ENCODE measurements at regions not wholly inside any gene's neighbourhood (a gene's known extent, or its start where the extent isn't known, plus 50 kb on each side); places are given as distances from the start of the nearest gene placed in this dataset.

DNA sequence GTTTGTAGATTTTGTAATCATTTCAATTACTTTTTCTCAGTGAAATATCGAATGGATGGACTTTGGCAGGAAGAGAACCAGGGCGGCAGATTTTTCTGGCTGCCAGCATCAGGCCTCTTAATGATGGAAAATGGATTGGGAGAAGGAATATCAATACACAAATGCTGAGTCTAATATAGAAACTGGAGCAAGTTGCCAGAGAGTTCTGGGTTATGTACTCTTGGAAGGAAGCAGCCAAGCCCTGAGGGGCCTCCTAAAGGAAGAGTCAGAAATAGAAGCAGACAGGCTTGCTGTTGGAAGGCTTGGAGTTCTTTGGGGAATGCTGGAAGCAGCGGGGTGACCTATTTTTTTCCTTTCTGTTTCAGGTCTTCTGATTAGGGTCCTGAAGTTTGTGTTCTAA is 428.6 kb downstream of the DMAC1 start:
- no peak for TF ChIP-seq EP300 (IDR thresholded peaks at IDR 0.05; ENCODE audit: low read depth)
- no peak for TF ChIP-seq POLR2AphosphoS5 (IDR thresholded peaks at IDR 0.05)
- no peak for TF ChIP-seq POLR2A (IDR thresholded peaks at IDR 0.05)
- TF ChIP-seq, protein P1, sequence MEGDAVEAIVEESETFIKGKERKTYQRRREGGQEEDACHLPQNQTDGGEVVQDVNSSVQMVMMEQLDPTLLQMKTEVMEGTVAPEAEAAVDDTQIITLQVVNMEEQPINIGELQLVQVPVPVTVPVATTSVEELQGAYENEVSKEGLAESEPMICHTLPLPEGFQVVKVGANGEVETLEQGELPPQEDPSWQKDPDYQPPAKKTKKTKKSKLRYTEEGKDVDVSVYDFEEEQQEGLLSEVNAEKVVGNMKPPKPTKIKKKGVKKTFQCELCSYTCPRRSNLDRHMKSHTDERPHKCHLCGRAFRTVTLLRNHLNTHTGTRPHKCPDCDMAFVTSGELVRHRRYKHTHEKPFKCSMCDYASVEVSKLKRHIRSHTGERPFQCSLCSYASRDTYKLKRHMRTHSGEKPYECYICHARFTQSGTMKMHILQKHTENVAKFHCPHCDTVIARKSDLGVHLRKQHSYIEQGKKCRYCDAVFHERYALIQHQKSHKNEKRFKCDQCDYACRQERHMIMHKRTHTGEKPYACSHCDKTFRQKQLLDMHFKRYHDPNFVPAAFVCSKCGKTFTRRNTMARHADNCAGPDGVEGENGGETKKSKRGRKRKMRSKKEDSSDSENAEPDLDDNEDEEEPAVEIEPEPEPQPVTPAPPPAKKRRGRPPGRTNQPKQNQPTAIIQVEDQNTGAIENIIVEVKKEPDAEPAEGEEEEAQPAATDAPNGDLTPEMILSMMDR (IDR thresholded peaks at IDR 0.05): no peak
- DNase-seq: no peak
- intact Hi-C loops (cut with DNase I; ENCODE audit: low total_unique reads) (no loop called here), in situ Hi-C loops (cut with MboI; ENCODE audit: low pct_ligation_motif_present in 1 of 4, low pct_unique_long_range_greater_than_20kb in 1 of 4, low sequenced_read_pairs in 3 of 4) (no loop called here)
- no peaks in the 10 kb centered on the region for H3K36me3 ChIP-seq
- H3K4me1 ChIP-seq: peaks cover 0 to 19% (median 2%) of the 10 kb centered on the region in 4 donors
- 66 to 70% methylated on average over 2 to 3 of the region's 3 CpGs for WGBS, 2 donors (ENCODE audit: low coverage in 1 of 2)
- no peak overlapping the region for H3K4me3 ChIP-seq
- peak overlapping the region in 1 of 4 donors; percentile 5 for H3K27ac ChIP-seq
- no peaks in the 10 kb centered on the region for H3K9me3 ChIP-seq
- no peaks in the 10 kb centered on the region for H3K27me3 ChIP-seq

- no peaks in the 10 kb centered on the region for H3K27me3 ChIP-seq
- H3K27ac ChIP-seq: no peak overlapping the region
- H3K4me3 ChIP-seq: no peak overlapping the region
- H3K9me3 ChIP-seq: no peaks in the 10 kb centered on the region
- in situ Hi-C loops (cut with MboI; ENCODE audit: low pct_ligation_motif_present in 1 of 4, low pct_unique_long_range_greater_than_20kb in 1 of 4, low sequenced_read_pairs in 3 of 4) (no loop called here), intact Hi-C loops (cut with DNase I; ENCODE audit: low total_unique reads) (no loop called here)
- H3K36me3 ChIP-seq: no peaks in the 10 kb centered on the region
- DNase-seq: no peak
- no peak for TF ChIP-seq EP300 (IDR thresholded peaks at IDR 0.05; ENCODE audit: low read depth)
- no peak for TF ChIP-seq POLR2AphosphoS5 (IDR thresholded peaks at IDR 0.05)
- TF ChIP-seq, protein P1 (IDR thresholded peaks at IDR 0.05): no peak
- TF ChIP-seq POLR2A (IDR thresholded peaks at IDR 0.05): no peak
- H3K4me1 ChIP-seq: peaks cover 0 to 19% (median 2%) of the 10 kb centered on the region in 4 donors
- 57 to 82% methylated on average over 2 of the region's 2 CpGs for WGBS, 2 donors (ENCODE audit: low coverage in 1 of 2)
Measured at GRCh38 chr9:7370381-7370780, 429.2 kb downstream of the DMAC1 start.

DNA sequence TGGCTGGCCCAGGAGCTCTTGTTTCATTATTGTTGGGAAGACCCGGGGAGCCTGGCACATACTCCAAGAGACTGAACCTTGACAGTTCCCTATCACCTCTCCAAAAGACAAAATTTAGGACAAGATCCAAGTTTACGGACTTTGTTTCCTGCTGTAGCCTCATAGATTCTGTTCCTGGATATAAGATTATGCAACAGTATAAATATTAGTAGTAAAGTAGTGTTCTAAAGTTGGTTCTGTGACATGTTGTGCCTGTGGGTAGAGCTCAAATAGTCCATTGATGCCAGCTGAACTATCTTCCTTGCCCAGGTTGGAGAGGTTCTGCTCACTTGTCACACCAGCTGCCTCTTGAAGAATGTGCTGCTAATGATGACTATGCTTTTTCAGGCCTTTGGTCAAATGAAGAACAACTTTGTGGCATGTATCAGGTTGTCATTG is 430.2 kb downstream of the DMAC1 start:
- TF ChIP-seq, protein P1 (IDR thresholded peaks at IDR 0.05): no peak
- TF ChIP-seq POLR2A (IDR thresholded peaks at IDR 0.05) (no peak), POLR2AphosphoS5 (IDR thresholded peaks at IDR 0.05) (no peak), EP300 (IDR thresholded peaks at IDR 0.05; ENCODE audit: low read depth) (no peak)
- in situ Hi-C loops (cut with MboI; ENCODE audit: low pct_ligation_motif_present in 1 of 4, low pct_unique_long_range_greater_than_20kb in 1 of 4, low sequenced_read_pairs in 3 of 4): no loop called here
- WGBS, 2 donors (ENCODE audit: low coverage in 1 of 2): 87 to 89% methylated on average over 2 of the region's 2 CpGs

DNA sequence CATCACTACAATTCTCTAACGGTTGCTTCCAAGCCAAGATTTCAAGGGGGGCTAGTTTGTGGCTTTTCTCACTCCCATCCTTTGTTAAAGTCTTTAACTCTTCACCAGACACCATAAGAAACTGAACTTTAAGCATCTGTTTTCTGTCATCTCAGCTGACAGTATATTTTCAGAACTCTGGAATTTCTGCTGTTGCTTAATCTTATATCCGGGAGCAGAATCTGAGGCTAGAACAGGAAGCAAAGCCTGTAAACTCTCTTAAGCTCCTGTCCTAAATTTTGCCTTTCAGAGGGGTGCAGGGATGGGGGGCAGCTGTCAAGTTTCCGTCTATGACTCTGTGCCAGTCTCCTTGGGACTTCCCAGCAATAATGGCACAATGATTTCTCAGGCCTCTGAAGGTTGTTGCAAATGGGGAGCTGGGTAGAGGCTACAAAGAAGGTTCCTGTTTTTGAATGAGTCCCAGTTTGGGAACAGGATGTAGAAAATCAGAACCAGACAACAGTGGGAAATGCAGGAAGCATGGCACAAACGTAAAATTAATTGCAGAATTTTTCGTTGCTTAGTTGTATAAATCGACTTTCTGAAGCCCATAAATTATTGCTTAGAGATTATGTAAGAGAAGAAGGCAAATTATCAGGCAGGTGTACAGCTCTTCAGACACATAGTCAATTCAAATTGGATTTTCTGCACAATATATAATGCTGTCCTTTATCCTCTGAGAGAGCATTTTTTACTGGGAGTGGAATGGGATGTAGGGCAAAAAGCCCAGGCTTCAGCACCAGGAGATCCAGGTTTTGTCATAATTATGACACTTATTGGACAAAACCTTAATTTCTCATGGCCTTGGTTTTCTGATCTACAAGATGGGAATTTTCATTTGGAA is 430.9 kb downstream of the DMAC1 start:
- intact Hi-C loops (cut with DNase I; ENCODE audit: low total_unique reads): no loop called here
- TF ChIP-seq POLR2AphosphoS5 (IDR thresholded peaks at IDR 0.05) (no peak), EP300 (IDR thresholded peaks at IDR 0.05; ENCODE audit: low read depth) (no peak), POLR2A (IDR thresholded peaks at IDR 0.05) (no peak)
- TF ChIP-seq, protein P1 (IDR thresholded peaks at IDR 0.05): no peak
- DNase-seq: no peak
- in situ Hi-C loops (cut with MboI; ENCODE audit: low pct_ligation_motif_present in 1 of 4, low pct_unique_long_range_greater_than_20kb in 1 of 4, low sequenced_read_pairs in 3 of 4): no loop called here
- Histone ChIP-seq H3K27me3 (no peaks in the 10 kb centered on the region), H3K36me3 (no peaks in the 10 kb centered on the region), H3K27ac (peak overlapping the region; percentile 4 to 60 (median 35)), H3K4me1 (peaks cover 0 to 19% (median 2%) of the 10 kb centered on the region in 4 donors), H3K4me3 (no peak overlapping the region), H3K9me3 (no peaks in the 10 kb centered on the region)
- WGBS, 2 donors (ENCODE audit: low coverage in 1 of 2): 41 to 47% methylated on average over 5 to 6 of the region's 6 CpGs

More for the DNA sequence above, 430.2 kb downstream of the DMAC1 start:
- no peak for DNase-seq
- Histone ChIP-seq H3K4me1 (peaks cover 0 to 19% (median 2%) of the 10 kb centered on the region in 4 donors), H3K4me3 (no peak overlapping the region), H3K9me3 (no peaks in the 10 kb centered on the region), H3K27me3 (no peaks in the 10 kb centered on the region), H3K36me3 (no peaks in the 10 kb centered on the region), H3K27ac (peak overlapping the region in 2 of 4 donors; percentile 48 to 60)
- intact Hi-C loops (cut with DNase I; ENCODE audit: low total_unique reads): no loop called here
